ENCODE measurements at regions not wholly inside any gene's neighbourhood (a gene's known extent, or its start where the extent isn't known, plus 50 kb on each side); places are given as distances from the start of the nearest gene placed in this dataset.
"Not testable (repeated sequence)": the region's sequence is repeated elsewhere in the genome, so short reads cannot be mapped to it uniquely, and the experiment has no call there.

DNA sequence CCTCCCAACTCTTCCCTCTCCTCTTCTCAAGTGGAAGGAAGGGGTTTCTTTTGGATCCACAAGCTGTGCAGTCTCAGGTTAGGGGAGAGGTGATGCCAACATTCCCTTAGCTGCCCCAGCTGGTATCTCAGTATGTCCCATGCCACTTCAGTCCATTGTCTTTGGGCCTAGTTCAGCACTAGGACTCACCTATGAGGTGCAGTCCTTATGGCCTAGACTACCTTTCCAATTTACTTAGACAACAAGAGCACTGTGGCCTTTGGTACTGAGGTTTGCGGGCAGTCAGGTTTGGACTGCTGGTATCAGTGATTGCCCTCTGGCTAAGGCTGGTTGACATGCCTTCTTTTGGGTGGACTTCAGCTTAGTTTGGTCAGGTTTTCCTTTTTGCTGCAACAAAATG, 159.9 kb downstream of the POTEH start:
- FAIRE-seq: not testable (repeated sequence)

DNA sequence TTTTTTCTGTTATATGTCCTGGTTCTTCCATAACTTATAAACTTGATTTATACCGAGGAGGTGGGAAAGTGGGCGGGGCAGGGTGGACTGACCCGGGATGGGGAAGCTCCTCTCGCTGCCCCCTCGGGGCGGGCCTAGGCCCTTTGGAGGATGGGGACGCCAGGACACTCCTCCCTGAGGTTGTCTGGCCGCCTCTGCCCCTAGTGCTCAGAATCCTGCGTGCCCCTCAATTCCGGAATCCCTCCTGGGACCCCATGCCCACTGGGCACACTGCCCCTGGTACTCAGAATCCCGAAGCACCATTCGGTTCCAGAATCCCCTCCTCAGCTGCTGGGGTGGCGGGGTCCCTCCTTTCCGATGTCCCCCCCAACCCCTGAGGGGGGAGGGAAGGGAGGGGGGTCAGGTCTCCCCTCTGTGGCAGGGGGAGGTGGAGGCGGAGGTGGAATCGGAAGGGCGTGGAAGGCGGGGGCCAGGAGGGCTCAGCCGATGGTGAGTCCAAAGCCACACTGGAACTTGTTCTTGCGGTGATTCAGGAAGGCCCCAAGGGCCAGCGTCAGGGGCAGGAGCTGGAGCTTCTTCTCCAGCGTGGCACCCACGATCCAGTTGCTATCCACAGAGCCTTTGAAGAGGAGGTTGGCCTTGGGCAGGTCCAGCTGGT, 164.0 kb downstream of the POTEH start:
- not testable (repeated sequence) for FAIRE-seq

DNA sequence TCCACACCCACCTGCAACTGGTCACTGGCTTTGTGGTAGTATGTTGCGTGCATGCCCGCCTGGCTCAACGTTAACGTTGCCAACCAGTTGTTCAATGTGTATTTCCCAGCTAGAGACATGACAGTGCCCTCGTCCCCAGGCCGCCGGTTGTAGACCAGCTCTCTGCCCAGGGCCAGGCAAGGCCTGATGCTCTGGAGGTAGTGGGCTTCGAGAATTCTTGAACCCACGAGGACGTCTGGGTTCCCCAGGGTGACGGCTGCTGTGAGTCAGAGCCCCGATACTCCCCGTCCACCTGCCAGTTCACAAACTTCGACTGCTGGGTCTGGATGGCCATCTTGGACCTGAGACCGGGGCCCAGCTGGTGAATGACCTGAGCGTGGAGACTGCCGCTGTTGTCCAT, 164.6 kb downstream of the POTEH start:
- not testable (repeated sequence) for FAIRE-seq

DNA sequence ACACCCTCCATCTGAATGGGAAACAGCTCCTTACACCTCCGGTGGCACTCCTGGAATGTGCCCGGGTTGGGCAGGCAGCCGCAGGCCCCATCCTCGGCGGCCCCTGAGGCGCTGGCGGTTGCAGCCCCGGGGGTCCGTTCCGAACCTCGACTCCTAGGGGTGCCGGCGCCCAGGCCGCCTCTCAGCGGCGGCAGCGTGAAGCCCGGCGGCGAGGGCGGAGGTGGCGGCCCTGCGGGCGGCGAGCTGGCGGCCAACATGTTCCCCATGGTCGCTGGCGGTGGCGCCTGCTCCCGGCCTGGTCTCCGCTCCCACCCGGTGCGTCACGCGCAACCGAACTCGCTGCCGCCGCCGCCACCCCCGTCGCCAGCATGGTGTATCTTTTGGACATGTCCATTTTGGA, 165.2 kb downstream of the POTEH start:
- not testable (repeated sequence) for FAIRE-seq

DNA sequence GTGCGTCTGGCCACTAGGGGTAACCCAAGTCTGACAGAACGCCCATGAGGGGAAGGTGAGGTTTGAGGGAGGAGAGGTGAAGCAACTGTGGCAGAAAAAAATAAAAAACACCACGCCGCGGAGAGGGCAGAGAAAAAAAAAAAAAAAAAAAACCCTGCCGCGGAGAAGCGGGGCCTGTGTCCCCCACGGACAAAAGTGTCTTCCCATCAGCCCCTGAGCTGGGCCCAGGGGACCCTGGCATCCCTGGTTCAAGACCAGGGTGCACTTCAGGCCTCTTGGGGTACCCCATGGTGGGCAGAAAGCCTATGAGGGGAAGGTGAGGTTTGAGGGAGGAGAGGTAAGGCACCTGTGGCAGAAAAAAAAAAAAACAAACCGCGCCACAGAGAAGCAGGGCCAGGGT, 191.1 kb downstream of the POTEH start:
- not testable (repeated sequence) for FAIRE-seq

DNA sequence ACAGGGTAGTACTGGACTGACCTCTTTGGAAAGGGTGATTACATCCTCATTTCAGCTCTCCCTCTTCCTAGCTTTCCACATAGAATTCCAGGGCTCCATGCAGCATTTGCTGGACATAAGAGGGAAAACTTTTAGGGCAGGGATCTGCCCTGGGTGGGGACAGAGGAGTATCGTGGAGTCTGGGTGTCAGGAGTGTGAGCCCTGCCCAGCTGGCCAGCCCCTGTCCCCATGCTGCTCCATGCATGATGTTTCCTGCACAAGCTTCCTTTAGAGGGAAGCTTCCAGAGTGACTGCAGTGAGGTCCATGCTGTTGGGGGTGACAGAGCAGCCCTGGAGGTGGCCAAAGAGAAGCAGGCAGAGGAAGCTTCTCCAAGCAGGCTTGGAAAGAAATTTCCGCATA, 214.5 kb downstream of the POTEH start:
- not testable (repeated sequence) for FAIRE-seq

DNA sequence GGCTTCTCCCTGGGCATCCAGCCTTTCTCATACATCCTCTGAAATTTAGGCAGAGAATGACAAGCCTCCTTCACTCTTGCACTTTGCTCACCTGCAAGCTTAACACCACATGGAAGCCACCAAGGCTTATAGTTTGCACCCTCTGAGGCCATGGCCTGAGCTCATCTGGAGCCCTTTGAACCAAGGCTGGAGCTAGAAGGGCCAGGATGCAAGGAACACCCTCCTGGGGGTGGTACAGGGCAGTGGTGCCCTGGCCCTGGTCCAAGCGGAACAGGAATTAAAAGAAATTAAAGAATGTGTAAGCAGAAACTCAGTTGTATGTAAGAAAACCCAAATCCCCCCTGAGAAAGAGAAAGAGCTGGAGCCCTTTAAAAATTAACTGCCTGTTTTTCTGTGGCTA, 221.9 kb downstream of the POTEH start:
- not testable (repeated sequence) for FAIRE-seq

DNA sequence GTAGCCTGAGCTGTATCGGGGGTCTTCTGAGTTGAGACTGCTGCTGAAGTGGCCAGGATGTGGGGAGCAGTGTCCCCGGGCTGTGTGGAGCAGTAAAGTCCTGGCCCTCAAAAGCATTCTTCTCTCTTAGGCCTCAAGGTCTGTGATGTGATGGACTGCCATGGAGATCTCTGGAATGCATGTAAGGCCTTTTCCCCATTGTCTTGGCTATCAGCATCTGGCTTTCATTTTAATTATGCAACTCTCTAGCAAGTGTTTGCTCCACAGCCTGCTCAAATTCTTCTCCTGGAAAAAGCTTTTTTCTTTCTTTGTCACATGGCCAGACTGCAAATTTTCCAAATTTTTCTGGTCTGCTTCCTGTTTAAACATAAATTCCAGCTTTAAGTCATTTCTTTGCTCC, 229.3 kb downstream of the POTEH start:
- FAIRE-seq: not testable (repeated sequence)

DNA sequence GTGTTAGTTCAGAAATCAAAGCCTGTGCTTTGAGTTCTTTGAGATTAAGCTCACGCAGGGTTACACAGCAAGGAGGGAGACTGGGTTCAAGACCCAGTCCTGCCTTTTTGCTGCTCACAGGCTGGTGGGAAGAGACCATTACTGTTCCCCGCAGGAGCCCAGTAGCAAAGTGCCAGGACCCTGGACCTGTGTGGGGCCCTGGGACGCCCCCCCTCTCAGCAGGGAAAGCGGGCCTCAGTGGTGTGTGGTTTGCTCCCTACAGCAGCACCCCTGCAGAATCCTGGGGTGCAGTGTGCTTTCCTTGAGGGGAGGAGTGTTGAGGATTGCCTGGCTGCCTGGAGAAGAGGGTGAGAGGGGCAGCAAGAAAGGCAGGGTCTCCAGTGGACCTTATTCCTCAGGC, 231.1 kb downstream of the POTEH start:
- FAIRE-seq: not testable (repeated sequence)

DNA sequence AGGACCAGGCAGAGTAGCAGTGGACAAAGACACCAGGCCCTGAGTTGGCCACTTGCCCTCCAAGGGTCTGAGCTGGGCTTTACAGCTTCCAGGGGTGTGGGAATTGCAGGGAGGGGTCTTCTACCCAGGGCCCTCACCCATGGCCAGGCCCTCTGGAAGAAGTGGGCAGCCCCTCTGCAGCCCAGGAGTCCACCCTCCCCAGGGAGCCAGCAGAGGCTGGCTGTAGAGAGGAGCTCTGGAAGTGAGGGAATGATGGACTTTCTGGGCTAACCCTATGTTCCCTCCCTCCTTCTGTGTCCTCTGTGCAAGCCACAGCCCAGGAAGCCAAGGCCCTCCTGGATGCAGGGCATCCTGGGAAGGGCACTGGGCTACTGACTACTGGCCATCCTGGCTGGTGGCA, 232.3 kb downstream of the POTEH start:
- FAIRE-seq: not testable (repeated sequence)

DNA sequence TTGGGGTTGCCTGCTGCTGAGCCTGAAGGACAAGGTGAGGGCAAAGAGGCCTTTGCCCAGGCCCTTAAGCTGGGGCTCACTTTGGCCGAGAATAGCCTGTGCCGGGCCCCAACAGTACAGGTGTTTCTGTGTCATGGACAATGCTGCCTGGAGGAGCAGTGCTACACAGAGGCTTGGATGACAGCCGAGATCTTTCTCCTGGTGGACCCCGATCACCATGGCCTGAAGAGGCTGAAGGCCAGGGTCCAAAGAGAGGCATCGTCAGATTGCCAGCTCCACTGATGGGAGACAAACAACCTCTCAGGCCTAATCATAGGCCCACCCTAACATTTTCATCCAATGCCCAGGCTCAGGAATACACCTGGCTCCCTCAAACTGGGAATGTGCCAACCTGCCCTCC, 232.8 kb downstream of the POTEH start:
- FAIRE-seq: not testable (repeated sequence)

DNA sequence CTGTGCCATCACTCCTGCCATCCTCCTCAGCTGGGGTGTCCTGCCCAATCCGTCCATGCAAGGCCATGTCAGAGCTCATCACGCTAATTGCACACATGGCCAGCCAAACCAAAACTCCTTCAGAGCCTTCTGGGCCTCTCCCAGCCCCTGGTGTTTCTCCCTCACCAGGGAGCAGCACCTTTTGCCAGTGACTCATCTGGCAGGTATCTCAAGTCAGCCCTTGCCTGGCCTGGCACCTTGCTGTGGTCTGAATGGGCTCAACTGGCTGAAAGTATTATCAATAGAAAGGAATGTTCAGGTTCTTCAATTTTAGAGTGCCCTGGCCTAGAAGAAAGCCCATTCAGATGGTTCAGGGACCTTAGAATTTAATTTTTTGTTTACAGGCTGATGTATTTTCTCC, 235.0 kb downstream of the POTEH start:
- FAIRE-seq: not testable (repeated sequence)

DNA sequence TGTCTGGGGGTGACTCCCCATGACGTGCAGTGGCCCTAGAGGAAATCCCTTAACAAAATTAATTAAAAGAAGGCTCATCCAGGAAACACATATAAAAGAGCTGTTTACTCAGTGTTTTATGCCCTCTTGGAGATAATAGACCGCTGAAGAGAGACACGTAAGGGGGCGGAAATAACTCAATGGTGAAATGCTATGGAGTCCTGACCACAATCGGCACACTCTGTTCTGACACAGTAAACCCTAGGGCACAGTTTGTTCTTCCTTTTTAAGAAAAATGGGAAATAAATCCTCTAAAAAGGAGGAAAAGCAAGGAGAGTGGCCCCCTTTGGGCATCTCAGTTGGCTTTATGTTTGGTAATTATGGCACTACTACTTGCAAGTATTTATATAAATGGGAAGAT, 237.3 kb downstream of the POTEH start:
- not testable (repeated sequence) for FAIRE-seq
